ENCODE measurements at regions not wholly inside any gene's neighbourhood (a gene's known extent, or its start where the extent isn't known, plus 50 kb on each side); places are given as distances from the start of the nearest gene placed in this dataset.

DNA sequence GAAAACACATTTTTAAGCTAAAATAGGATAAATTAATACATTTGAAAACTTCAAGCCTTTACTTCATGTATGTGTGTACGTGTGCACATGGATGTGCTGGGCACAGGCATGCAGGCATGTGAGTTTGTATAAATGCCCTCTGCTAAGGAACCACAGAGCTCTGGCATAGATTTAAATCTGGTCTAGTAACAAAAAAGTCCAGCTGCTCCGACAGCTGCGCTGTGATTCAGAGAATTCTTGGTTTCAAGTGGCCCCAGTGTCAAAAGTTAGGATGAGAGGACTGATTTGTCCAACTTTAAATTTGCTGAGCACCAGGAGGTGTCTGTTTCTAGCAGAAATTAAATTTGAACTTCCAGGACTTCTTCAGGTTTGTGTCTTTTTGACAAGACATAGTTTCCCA is 203.7 kb upstream of the TUT7 start:
- no peak overlapping the region for H3K4me3 ChIP-seq (ENCODE audit: low read depth in 2 of 2, low read length in 1 of 2)
- ChIA-PET CTCF (no interaction called here), POLR2A (no interaction called here)
- H3K36me3 ChIP-seq (replicated peaks in 1 of 2; ENCODE audit: control insufficient read depth in 1 of 2, insufficient read depth in 2 of 2, low read length in 1 of 2) = no peaks in the 10 kb centered on the region
- no peak for DNase-seq
- no peak overlapping the region for H3K4me2 ChIP-seq
- peaks cover 2 to 12% of the 10 kb centered on the region in 2 experiments; a peak in 3 of 4 replicates for H3K4me1 ChIP-seq (ENCODE audit: control insufficient read depth in 1 of 2, insufficient read depth in 2 of 2, low read depth in 1 of 2, low read length in 1 of 2)
- H3K27ac ChIP-seq (ENCODE audit: low read depth in 2 of 2, low read length in 1 of 2) = no peak overlapping the region
- TF ChIP-seq USF1 (IDR thresholded peaks at IDR 0.05; ENCODE audit: borderline replicate concordance, low read depth) (no peak), TCF12 (IDR thresholded peaks at IDR 0.05) (no peak), MXI1 (IDR thresholded peaks at IDR 0.05; ENCODE audit: low read depth, low read length) (no peak), NRF1 (IDR thresholded peaks at IDR 0.05; ENCODE audit: low read depth, low read length) (no peak), ELF1 (IDR thresholded peaks at IDR 0.05) (no peak), RAD21 (IDR thresholded peaks at IDR 0.05; ENCODE audit: low read length) (no peak), RFX5 (IDR thresholded peaks at IDR 0.05; ENCODE audit: low read length) (no peak), PBX3 (IDR thresholded peaks at IDR 0.05) (no peak), FOXM1 (IDR thresholded peaks at IDR 0.05; ENCODE audit: low read depth) (no peak), FOXJ3 (CRISPR knock-in tag; IDR thresholded peaks at IDR 0.05) (no peak), FOSL2 (IDR thresholded peaks at IDR 0.05; ENCODE audit: borderline replicate concordance, low read depth) (no peak), SIN3A (IDR thresholded peaks at IDR 0.05; ENCODE audit: borderline replicate concordance, low read depth, low read length) (no peak), NFIC (IDR thresholded peaks at IDR 0.05; ENCODE audit: borderline replicate concordance) (no peak)
- TF ChIP-seq, protein P1, sequence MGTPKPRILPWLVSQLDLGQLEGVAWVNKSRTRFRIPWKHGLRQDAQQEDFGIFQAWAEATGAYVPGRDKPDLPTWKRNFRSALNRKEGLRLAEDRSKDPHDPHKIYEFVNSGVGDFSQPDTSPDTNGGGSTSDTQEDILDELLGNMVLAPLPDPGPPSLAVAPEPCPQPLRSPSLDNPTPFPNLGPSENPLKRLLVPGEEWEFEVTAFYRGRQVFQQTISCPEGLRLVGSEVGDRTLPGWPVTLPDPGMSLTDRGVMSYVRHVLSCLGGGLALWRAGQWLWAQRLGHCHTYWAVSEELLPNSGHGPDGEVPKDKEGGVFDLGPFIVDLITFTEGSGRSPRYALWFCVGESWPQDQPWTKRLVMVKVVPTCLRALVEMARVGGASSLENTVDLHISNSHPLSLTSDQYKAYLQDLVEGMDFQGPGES (IDR thresholded peaks at IDR 0.05; ENCODE audit: low read depth, low read length) = no peak
- TF ChIP-seq, protein P2, sequence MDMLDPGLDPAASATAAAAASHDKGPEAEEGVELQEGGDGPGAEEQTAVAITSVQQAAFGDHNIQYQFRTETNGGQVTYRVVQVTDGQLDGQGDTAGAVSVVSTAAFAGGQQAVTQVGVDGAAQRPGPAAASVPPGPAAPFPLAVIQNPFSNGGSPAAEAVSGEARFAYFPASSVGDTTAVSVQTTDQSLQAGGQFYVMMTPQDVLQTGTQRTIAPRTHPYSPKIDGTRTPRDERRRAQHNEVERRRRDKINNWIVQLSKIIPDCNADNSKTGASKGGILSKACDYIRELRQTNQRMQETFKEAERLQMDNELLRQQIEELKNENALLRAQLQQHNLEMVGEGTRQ (IDR thresholded peaks at IDR 0.05; ENCODE audit: borderline replicate concordance, low read depth, low read length) = no peak
- no peaks in the 10 kb centered on the region for H3K79me2 ChIP-seq (ENCODE audit: insufficient read depth)
- no peak overlapping the region for H2AFZ ChIP-seq (ENCODE audit: low read depth)
- no peaks in the 10 kb centered on the region for H3K9me2 ChIP-seq
- no peaks in the 10 kb centered on the region for H3K9me3 ChIP-seq
- 81% methylated on average over 3 of the region's 3 CpGs for WGBS (ENCODE audit: low lambda C conversion rate)
- H3K9ac ChIP-seq = no peak overlapping the region
- no peaks in the 10 kb centered on the region for H3K27me3 ChIP-seq (ENCODE audit: insufficient read depth)
- H3F3A ChIP-seq (replicated peaks; ENCODE audit: insufficient read depth) = no peaks in the 10 kb centered on the region
- no peaks in the 10 kb centered on the region for H4K20me1 ChIP-seq (ENCODE audit: insufficient read depth)

All from SK-N-SH (cell line).